Erythroblast (primary cell): ENCODE measurements at regions not wholly inside any gene's neighbourhood (a gene's known extent, or its start where the extent isn't known, plus 50 kb on each side); places are given as distances from the start of the nearest gene placed in this dataset.

ENCODE experiments used
- GATA1 ChIP-seq: IDR thresholded peaks from 2 replicates; pipeline ENCODE4 v1.6.1; 2011; ENCODE audit warnings: low read depth, mild to moderate bottlenecking, control low read depth, low read length, moderate library complexity
- POLR2A ChIP-seq: IDR thresholded peaks from 2 replicates; pipeline ENCODE4 v1.6.1; 2011; ENCODE audit warnings: mild to moderate bottlenecking, low read length

DNA sequence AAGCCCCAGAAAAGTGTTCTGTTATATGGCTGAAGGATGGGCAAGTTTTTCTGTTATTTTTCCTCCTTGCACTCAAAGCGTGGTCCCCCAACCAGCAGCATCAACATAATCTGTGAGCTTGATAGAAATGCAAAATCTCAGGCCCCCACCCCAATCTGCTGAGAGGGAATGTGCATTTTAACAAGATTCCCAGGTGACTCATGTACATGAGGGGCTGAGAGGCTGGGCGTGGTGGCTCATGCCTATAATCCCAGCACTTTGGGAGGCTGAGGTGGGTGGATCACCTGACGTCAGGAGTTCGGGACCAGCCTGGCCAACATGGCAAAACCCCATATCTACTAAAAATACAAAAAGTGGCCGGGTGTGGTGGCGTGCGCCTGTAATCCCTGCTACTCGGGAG, 326.8 kb upstream of the PODXL start:
- TF ChIP-seq POLR2A (no peak), GATA1 (no peak)
